Activated T-cell treated with anti-CD3 and anti-CD28 coated beads for 4 hours (primary cell): ENCODE measurements at regions not wholly inside any gene's neighbourhood (a gene's known extent, or its start where the extent isn't known, plus 50 kb on each side); places are given as distances from the start of the nearest gene placed in this dataset.
"Not testable (repeated sequence)": the region's sequence is repeated elsewhere in the genome, so short reads cannot be mapped to it uniquely, and the experiment has no call there.

Source experiments
- DNase-seq: peaks from one replicate; pipeline ENCODE4 v3.0.0-alpha.2; 2020

DNA sequence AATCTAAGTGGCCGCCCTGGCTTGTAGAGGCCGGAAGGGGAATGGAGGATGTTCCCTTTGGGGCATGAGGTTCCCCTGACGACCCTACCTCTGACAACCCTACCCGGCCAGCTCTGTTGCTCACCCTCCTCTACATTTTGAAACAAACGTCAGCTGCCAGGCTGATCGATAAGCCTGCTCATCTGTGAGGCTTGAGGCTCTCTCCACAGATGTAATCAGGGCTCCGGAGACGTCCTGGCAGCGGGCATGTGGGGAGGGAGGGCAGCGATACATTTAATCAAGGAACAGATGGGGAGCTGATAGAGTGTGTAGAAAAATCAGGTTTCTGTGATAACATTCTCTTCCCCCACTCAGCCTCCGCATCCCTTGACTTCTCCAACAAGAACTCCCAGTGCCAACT, 212.3 kb upstream of the SDK2 start:
- no peak for DNase-seq

DNA sequence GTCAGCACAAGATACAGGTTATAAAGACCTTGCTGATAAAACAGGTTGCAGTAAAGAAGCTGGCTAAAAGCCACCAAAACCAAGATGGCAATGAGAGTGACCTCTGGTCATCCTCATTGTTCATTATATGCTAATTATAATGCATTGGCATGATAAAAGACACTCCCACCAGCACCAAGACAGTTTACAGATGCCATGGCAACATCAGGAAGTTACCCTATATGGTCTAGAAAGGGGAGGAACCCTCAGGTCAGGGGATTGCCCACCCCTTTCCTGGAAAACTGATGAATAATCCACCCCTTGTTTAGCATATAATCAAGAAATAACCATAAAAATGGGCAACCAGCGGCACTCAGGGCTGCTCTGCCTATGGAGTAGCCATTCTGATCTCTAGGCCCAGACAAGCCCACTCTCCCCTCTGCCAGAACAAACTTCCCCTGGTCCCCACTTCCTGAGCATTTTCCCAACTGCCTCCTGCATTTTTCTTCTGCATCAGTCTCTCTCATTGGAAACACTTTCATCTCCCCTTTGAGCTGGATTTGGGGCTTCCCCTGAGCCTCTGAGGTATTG, 215.3 kb upstream of the SDK2 start:
- not testable (repeated sequence) for DNase-seq

DNA sequence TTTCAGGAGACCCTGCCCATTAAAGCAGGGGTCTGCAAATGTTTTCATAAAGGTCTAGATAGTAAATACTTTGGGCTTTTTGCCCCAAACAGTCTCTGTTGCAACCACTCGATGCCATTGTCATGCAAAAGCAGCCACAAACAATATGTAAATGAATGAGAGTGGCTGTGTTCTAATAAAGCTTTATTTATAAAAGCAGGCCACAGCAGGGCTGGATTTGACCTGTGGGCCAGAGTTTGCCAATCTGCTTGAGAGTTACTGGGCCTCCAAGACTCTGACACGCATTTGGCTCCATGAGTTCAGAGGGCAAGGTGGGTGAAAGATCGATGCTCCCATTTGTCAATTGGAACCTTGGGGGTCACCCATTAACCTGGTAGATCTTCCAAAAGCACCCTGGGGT, 217.3 kb upstream of the SDK2 start:
- DNase-seq, result no peak

DNA sequence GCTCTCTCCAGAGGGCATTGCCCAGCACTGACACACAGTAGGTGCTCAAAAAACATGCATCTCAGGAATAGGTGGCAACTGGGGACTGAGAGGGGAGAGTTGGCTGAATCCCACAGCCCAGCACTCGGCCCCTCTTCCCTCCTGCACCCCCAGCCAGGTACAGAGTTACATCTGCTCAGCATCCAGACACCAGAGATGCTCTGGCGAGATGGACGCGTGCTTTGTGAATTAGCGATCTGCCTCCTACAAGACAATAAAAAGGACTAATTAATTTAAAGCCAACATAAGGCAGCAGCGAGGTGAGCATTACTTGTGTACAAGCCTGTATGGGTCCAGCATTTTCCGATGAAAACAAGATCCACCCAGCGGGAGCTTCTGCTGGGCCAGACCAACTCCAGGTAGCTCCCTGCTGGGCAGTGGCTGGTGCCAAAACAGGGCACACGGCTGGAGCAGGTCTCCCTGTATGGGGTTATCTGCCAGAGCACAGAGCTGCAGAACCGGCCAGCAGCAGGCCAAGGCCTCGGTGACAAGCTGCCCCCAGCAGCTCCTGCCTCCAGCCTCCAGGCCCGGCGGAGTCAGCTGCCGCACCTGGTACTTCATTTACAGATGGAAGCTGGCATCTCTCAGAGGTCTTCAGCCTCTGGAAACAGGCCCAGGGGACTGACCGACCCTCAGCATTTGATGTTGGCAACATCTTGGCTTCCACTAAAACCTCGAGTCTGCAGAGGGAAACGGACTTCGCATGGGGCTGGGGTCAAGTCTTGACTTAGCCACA, 219.7 kb upstream of the SDK2 start:
- DNase-seq, result no peak

DNA sequence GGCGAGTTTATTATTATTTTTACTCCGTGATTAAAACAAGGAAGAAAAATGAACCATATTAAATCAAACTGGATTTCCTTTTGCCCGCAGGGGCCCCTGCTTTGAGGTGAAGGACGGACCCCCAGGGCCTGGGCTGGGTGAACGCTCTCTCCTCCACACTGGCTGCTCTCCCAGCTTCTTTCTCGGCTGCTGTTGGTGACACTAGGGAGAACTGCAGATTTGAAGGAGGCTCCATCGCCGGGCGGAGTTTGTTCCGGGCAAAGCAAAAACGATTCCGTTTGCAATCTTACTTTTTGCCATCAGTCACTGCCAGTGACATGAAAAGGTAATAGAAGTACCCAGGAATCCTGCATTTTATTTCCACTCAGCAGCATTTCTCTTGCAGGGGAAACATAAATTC, 221.6 kb upstream of the SDK2 start:
- DNase-seq, result no peak

DNA sequence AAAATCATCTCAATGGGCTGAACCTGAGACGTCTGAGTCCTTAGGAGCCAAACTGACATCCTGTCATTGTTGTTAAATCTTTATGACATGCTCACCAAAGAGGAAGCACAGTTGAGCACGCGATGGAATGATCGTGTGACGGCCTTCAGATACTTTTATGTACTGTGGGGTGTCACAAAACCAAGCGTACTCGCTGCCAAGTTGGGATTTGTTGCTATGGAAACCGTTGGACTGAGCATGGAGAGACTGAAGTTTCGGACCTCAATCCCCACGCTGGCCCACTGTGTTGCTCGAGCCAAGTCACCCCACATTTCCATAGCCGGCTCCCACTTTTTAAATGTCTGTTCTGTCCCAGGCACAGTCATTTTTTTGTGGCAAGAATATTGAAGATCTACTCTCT, 222.8 kb upstream of the SDK2 start:
- DNase-seq, result no peak

DNA sequence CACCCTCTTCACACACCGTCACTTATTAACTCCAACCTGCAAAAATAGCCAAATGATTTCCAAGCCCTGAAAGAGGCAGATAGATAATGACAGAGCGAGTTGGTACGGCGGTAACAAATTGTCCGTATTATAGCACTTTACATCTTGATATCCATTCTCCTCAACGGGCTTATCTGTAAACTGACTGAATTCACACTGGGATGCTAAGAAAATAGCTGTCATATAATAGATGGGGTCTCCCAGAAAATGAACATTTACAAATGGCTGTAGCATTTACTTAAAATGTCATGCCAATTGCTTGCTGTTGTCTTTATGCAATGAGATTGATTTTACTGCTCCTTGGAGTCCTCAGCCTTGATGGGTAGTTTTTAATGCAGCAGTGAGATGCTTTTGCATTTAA, 225.8 kb upstream of the SDK2 start:
- no peak for DNase-seq

DNA sequence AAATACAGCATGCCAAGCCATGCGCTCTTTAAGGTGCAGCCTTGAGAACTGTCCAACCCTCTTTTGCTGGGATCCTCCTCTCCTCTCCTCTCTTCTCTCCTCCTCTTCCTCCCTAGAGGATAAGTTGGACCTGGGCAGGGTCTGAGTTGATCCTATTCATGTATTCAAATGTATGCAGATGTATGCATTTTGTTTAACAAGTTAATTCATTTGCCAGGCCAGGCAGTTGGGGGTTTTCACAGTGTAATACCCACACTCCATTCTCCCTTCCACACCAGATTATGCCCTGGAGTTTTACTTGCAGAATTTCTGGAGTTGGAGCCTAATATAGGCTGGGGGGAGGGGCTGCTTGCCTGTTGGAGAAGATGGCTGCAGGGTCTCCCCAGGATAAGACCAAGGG, 226.2 kb upstream of the SDK2 start:
- DNase-seq, result no peak

DNA sequence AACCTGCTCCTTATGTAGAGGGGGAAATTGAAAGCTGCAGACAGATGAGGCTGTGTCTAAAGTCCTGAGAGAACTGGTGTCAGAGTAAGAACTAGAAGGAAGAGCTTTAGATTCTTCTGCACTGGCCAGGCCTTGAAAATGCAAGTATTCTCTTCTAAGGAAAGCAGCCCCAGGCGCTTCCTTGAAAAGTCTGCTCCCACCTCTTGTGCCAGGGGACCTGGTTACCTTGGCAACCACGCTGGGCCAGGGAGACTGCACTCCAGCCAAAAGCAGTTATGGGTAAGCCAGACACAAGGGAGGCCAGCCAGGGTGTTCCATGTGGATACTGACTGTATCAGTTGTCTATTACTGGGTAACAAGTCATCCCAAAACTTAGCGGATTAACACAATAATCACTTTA, 228.6 kb upstream of the SDK2 start:
- no peak for DNase-seq

DNA sequence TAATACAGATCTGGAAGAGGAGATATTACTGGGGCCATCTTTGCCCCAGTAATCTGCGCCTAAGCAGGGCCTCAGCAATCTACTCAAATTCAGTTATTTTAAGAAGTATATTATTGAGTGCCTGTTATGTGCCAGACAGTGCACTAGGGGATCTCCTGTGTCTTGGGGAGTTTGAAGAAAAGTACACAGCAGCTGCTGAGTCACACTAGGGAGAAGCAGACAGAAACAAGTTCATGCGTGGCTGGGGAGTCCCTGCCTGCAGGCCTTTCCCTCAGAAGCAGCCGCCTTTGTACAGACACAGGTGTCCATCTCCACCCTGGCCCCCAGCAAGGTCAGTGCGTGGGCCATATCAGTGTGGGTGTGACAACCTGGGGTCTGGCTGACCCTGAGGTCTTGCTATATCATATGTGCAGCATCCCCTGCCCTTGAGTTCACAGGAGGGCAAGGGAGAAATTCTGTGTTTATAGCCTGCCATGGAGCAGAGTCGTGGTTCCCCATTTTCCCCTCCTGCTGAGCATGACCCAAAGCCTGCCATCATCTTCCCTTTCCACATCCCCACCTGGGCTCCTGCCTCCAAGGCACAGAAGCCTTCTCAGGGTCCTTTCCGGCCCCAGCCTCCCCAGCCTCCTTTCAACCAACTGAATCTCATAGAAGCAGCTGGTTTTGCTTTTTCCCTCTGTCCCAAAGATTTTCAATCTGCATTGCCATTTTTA, 229.9 kb upstream of the SDK2 start:
- no peak for DNase-seq

DNA sequence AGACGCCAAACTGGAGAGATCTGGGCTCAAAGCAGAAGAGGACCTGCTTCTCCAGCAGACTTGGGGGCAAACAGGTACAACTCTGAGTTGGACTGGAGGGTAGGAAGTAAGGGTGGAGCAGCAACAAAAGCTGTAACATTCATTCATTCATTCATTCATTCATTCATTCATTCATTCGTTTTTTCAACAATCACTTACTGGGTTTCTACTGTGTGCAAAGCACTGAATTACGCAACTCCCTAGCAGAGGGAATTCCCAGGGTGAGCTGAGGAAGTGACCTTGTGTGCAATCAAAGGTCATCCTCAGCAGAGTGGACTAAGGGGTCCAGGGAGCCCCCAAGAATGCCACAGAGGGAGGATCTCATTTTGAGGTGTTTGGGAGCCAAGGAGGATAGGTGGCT, 231.1 kb upstream of the SDK2 start:
- no peak for DNase-seq

DNA sequence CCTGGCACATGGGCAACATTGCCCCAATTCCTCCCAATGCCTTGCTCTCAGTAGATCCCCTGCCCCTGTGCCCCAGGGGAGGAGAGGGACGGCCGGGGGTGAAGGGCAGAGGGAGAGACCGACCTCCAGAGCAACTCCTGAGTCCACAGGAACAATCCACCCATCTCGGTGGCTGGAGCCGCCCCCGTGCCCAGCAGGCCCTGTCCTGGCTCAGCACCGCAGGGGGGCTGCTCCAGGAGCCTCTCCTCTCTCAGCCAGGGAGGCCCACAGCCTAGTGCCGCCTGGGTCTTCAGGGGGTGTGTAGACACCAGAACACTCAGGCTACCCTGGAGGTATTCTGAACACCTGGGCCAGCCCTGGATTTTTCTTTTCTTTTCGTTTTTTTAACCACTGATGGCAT, 233.7 kb upstream of the SDK2 start:
- DNase-seq, result no peak

DNA sequence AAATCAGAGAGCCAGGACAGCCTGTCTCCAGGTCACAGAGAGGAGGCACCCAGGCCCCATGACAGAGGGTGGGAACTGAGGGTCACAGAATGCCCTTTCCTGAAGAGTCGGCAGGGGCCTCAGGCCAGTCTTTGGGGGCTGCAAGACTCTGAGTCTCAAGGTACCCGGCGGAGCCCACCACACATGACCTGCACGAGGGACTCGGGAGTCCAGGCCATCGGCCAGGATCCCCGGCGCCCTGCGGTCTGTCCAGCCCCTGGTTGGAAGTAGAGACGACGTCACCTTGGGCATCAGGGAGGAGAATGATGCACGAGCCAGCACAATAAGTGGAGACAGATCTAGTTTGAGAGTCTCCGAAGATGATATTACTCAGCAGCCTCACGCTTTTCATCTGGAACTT, 234.7 kb upstream of the SDK2 start:
- no peak for DNase-seq

DNA sequence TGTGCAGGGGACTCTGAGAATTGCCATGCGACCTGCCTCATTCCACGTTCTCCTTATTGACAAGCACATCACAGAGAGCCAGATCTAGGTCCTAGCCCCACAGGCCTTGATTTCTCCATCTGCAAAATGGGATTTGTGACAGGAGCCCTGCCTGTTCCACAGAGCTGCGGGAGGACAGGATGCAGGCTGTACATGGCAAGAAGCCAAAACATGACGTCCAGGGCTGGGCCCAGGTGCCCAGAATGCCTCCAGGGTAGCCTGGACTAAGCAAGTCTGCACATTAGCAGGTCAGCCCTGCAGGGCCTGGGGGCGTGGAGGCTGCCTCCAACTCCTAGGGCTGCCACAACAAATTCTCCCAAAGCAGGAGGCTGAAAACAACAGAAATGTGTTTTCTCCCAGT, 235.7 kb upstream of the SDK2 start:
- no peak for DNase-seq

DNA sequence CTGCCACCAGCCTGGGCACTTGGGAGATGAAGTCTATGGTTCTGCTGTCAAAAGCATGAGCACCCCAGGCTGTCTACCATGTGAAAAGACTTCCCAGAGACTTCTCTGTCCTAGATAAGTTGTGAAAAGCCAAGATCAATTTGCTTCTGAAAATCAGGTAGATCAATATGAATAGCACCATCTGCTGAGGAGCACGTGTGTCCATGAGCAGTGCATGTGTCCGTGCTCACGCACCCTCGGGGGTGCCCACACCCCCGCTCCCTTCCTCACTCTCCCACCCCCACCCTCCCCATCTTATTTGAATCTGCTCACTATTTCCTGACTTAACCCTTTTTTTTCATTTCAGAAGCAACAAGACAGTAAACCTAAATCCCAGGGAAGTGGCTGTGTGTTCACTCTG, 238.3 kb upstream of the SDK2 start:
- DNase-seq, result no peak

DNA sequence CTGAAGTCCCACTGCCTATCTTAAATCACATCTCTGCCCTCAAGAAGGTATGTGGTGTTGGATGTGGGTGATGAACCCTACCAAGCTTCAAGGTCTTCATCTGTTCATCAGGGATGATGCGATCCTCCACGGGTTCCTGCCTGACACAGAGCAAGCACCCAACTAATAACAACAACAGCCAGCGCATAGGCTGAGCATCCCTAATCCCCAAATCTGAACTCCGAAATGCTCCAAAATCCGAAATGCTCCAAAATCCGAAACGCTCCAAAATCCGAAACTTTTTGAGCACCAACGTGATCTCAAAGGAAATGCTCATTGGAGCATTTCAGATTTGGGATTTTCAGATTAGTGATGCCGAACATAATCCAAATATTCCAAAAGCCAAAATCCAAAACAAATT, 238.9 kb upstream of the SDK2 start:
- no peak for DNase-seq

DNA sequence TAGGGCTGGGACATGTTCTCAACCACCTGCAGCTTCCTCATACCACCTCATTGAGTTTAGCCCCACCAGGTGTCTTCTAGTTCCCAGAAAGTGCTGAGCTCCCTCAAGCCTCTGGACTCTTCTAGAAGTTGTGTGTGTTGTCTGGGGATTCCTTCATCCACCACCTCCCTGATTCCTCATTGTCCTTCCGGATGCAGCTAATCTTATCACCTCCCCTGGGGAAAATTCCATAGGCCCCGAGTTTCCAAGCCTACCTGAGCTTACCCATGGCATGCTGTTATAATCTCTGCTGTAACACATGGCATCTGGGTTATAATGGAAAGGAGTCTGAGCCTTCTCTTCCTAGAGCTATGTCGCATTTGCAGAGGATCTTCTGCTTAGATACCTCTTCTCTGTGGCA, 243.5 kb upstream of the SDK2 start:
- no peak for DNase-seq

DNA sequence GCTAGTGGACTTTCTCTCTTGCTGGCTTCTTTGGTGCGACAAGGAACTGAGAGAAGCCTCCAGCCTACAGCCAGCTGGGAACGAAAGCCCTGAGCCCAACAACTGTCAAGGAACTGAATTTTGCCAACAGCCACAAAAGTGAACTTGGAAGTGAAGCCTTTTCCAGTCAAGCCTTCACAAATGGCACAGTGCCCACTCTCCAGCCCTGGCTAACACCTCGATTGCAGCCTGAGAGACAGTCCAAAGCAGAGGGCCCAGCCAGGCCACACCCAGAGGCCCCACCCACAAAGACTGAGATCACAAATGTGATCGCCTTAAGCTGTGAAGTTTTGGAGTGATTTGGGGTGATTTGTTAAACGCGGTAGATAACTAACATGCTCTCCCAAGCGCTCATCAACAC, 244.6 kb upstream of the SDK2 start:
- DNase-seq, result no peak

DNA sequence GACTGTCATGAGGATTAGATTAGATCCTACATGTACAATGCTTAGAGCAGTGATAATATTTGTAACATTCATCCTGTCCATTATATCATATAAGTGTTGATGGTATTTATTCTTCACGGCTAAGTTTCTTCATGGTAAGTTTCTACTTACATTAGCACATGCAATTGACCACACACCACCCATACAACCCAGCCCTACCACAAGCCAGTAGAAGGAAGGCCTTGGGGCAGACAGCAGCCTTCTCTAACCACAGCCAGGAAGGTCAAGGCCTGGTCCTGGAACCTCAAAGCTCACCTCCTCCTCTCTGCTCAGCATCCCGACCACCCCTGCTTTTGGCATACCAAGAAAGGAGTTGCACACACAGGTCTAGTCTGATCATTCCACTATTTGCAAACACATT, 245.2 kb upstream of the SDK2 start:
- no peak for DNase-seq

DNA sequence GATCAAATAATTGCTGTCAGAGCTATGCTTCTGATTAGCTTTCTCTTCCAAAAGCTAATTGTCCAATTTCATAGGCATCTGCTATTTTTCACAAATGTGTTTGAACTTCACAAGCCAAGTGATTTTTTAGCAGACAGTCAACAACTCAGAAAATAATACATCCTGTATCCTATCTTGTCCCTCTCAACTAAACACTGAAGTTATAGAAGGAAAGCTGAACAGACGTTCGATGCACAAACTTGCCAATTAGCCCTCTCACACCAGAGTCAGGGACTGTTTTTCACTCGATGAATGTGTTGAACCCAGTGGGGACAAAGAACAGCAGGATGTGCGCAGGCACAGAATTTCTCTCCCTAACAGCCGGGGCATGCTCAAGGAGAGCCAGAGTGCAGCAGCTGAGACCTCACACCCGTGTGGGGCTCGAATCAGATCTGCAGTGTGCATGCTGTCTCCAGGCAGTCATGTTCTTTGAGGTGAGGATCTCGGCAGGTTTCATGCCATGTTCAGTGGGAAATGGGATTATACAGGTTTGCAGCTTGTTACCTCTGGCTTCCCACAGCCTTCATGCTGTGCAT, 246.7 kb upstream of the SDK2 start:
- no peak for DNase-seq

DNA sequence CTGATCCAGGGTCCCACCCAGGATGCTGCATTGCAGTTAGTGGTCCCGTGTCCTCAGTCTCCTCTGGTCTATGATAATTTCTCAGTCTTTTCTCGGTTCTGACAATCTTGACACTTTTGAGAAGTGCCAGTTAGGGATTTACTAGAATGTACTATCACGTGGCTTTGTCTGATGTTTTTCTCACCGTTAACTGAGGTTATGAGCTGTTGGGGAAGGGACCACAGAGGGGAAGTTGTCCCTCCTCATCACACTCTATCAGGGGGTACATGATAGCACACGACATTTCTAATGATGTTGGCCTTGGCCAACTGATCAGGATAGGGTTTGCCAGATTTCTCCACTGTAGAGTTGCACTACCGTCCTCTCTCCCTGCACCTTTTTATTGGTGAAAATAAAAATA, 250.9 kb upstream of the SDK2 start:
- DNase-seq, result no peak

DNA sequence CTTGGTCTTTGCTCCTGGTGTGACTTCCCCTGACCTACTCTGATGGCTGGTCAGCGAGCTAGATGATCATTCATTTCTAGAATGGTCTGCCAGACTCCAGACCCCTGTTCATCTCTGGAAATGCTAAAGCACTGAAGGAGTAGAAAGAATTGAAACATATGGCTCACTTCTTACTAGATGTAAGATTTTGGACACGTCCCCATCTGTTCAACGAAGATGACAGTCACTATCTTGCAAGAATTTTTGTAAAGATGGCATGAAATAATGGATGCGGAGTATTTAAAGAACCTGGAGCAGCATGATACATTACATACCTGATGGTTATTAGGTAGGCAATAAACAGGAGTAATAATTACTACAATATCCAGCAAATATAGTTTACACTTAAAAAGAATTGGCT, 252.7 kb upstream of the SDK2 start:
- DNase-seq, result no peak

DNA sequence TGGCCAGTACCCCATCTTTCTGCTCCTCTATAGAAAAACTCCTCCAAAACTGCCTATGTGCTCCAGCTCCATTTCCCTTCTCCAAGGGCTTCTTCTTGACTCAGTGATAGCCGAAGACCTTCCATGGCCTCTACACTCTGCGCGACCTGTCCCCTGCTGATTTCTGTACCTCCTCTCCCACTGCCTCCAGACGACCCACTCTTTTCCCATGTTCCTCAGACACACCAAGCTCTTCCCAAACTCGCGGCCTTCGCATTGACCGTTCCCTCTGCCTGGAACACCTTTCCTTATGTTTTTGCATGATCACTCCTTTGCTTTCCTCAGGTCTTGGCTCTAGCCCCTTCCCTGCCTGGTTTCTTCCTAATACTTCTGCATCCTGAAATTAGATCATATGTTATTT, 255.6 kb upstream of the SDK2 start:
- DNase-seq, result no peak

DNA sequence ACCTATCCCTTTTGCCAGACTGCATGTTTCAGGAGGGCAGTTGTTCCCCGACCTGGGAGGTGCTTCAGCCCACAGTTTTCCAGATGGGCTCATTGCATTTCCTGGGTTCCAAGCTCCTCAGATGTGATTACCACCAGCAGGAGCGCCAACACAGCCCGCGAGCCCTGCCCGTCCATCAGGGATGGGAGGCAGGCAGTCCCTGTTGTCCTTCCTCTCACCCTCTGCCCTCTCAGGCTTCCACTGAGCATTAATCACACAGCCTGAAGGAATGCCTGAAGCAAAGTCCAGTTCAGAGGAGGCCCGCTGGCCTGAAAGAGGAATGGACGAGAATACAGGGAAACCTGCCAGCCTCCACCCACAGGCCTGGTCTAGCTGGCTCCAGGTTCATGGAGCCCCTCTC, 256.3 kb upstream of the SDK2 start:
- no peak for DNase-seq
